A549 (cell line): ENCODE measurements at regions not wholly inside any gene's neighbourhood (a gene's known extent, or its start where the extent isn't known, plus 50 kb on each side); places are given as distances from the start of the nearest gene placed in this dataset.

Source experiments
- ESRRA ChIP-seq: fragments of 150-350 bp; IDR thresholded peaks from 2 replicates; pipeline ENCODE4 v1.6.1; 2014; ENCODE audit warnings: mild to moderate bottlenecking, low read length, borderline replicate concordance
- POLR2A ChIP-seq: IDR thresholded peaks from 2 replicates; pipeline ENCODE4 v1.6.1; 2012; ENCODE audit warnings: mild to moderate bottlenecking, low read length
- RFX5 ChIP-seq: fragments of 450-650 bp; IDR thresholded peaks from 2 replicates; pipeline ENCODE4 v1.7.1; 2014; ENCODE audit warnings: antibody characterized with exemption, mild to moderate bottlenecking, moderate library complexity
- TF ChIP-seq, protein P1 (sequence below): fragments of >200 bp; sonication (Bioruptor Twin); formaldehyde crosslinking; IDR thresholded peaks from 3 replicates; pipeline ENCODE4 v1.5.1; 2016
- TF ChIP-seq, protein P2 (sequence below): fragments of 450-650 bp; IDR thresholded peaks from 2 replicates; pipeline ENCODE4 v1.6.1; 2014; ENCODE audit warnings: antibody characterized with exemption

DNA sequence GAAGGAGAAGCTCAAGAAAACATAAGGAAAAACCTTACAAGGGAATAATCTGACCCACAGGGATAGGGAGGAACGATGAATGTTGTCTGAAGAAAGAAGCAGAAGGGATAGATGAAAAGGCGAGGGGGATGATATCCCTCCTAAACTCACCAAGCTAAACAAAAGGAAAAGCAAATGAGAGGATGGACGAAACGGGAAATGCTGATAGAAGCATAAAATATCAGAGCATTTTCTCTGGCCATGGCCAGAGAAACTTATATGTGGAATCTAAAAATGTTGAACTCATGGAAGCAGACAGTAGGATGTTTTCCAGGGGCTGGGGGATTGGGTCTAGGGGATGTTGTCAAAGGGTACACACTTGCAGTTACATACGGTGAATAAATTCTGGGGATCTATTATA, 148.4 kb upstream of the FOXQ1 start:
- TF ChIP-seq RFX5 (no peak), POLR2A (no peak), ESRRA (no peak)
- TF ChIP-seq, protein P1, sequence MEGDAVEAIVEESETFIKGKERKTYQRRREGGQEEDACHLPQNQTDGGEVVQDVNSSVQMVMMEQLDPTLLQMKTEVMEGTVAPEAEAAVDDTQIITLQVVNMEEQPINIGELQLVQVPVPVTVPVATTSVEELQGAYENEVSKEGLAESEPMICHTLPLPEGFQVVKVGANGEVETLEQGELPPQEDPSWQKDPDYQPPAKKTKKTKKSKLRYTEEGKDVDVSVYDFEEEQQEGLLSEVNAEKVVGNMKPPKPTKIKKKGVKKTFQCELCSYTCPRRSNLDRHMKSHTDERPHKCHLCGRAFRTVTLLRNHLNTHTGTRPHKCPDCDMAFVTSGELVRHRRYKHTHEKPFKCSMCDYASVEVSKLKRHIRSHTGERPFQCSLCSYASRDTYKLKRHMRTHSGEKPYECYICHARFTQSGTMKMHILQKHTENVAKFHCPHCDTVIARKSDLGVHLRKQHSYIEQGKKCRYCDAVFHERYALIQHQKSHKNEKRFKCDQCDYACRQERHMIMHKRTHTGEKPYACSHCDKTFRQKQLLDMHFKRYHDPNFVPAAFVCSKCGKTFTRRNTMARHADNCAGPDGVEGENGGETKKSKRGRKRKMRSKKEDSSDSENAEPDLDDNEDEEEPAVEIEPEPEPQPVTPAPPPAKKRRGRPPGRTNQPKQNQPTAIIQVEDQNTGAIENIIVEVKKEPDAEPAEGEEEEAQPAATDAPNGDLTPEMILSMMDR = no peak
- TF ChIP-seq, protein P2, sequence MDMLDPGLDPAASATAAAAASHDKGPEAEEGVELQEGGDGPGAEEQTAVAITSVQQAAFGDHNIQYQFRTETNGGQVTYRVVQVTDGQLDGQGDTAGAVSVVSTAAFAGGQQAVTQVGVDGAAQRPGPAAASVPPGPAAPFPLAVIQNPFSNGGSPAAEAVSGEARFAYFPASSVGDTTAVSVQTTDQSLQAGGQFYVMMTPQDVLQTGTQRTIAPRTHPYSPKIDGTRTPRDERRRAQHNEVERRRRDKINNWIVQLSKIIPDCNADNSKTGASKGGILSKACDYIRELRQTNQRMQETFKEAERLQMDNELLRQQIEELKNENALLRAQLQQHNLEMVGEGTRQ = no peak
